ENCODE measurements at regions not wholly inside any gene's neighbourhood (a gene's known extent, or its start where the extent isn't known, plus 50 kb on each side); places are given as distances from the start of the nearest gene placed in this dataset.
"Not testable (repeated sequence)": the region's sequence is repeated elsewhere in the genome, so short reads cannot be mapped to it uniquely, and the experiment has no call there.

- no peak for FAIRE-seq
Measured at GRCh38 chr3:30305021-30305420, 301.4 kb upstream of the TGFBR2 start.

- no peak for FAIRE-seq
Measured at GRCh38 chr3:30306896-30307295, 299.5 kb upstream of the TGFBR2 start.

- no peak for FAIRE-seq
Measured at GRCh38 chr3:30307372-30307950, 298.9 kb upstream of the TGFBR2 start.

- no peak for FAIRE-seq
Measured at GRCh38 chr3:30308131-30308530, 298.3 kb upstream of the TGFBR2 start.

GRCh38 chr3:30309961-30310954 lies 296.1 kb upstream of the TGFBR2 start:
- FAIRE-seq, result no peak

- no peak for FAIRE-seq
Measured at GRCh38 chr3:30311781-30312180, 294.6 kb upstream of the TGFBR2 start.

GRCh38 chr3:30313840-30314239 lies 292.6 kb upstream of the TGFBR2 start:
- no peak for FAIRE-seq

- FAIRE-seq, result no peak
Measured at GRCh38 chr3:30314757-30315325, 291.6 kb upstream of the TGFBR2 start.

- no peak for FAIRE-seq
Measured at GRCh38 chr3:30315447-30315846, 291.0 kb upstream of the TGFBR2 start.

GRCh38 chr3:30317561-30317960 lies 288.8 kb upstream of the TGFBR2 start:
- FAIRE-seq, result peak; percentile 31

- no peak for FAIRE-seq
Measured at GRCh38 chr3:30318110-30318509, 288.3 kb upstream of the TGFBR2 start.

GRCh38 chr3:30319713-30320112 lies 286.7 kb upstream of the TGFBR2 start:
- no peak for FAIRE-seq

GRCh38 chr3:30320392-30320791 lies 286.0 kb upstream of the TGFBR2 start:
- no peak for FAIRE-seq

- FAIRE-seq, result no peak
Measured at GRCh38 chr3:30321065-30321464, 285.3 kb upstream of the TGFBR2 start.

GRCh38 chr3:30323649-30324048 lies 282.8 kb upstream of the TGFBR2 start:
- FAIRE-seq, result not testable (repeated sequence)

GRCh38 chr3:30324587-30324986 lies 281.8 kb upstream of the TGFBR2 start:
- FAIRE-seq, result no peak

GRCh38 chr3:30327976-30328375 lies 278.4 kb upstream of the TGFBR2 start:
- FAIRE-seq, result not testable (repeated sequence)

GRCh38 chr3:30328935-30329334 lies 277.5 kb upstream of the TGFBR2 start:
- peak; percentile 82 for FAIRE-seq

GRCh38 chr3:30331519-30331918 lies 274.9 kb upstream of the TGFBR2 start:
- FAIRE-seq, result no peak

- FAIRE-seq, result no peak
Measured at GRCh38 chr3:30332196-30333021, 274.0 kb upstream of the TGFBR2 start.

GRCh38 chr3:30333143-30333542 lies 273.3 kb upstream of the TGFBR2 start:
- FAIRE-seq, result no peak

- no peak for FAIRE-seq
Measured at GRCh38 chr3:30333903-30334302, 272.5 kb upstream of the TGFBR2 start.

GRCh38 chr3:30340500-30340899 lies 265.9 kb upstream of the TGFBR2 start:
- no peak for FAIRE-seq

Data from endometrium (tissue), 2 donors.